Right ventricle myocardium superior (tissue), 1 donor: ENCODE measurements at regions not wholly inside any gene's neighbourhood (a gene's known extent, or its start where the extent isn't known, plus 50 kb on each side); places are given as distances from the start of the nearest gene placed in this dataset.
A peak's percentile ranks its signal among the peaks of the same experiment; 100 is the strongest.

ENCODE experiments used
- ATAC-seq: fragments of 200-7000 bp; cut with Tn5 transposase; one replicate; pipeline ENCODE4 v1.9.1; 2020; ENCODE audit warnings: mild to moderate bottlenecking; ENCODE audit not compliant: poor library complexity
- DNase-seq: peaks from one replicate; pipeline ENCODE4 v3.0.0-alpha.2; 2020
- intact Hi-C: fragments of 100-400 bp; cut with DNase I; formaldehyde crosslinking; loops from one replicate; pipeline ENCODE4 v1.11.2; 2022
- donor health status: DM: no; HTN: yes; CAD: no; lungs with severe emphysema.

DNA sequence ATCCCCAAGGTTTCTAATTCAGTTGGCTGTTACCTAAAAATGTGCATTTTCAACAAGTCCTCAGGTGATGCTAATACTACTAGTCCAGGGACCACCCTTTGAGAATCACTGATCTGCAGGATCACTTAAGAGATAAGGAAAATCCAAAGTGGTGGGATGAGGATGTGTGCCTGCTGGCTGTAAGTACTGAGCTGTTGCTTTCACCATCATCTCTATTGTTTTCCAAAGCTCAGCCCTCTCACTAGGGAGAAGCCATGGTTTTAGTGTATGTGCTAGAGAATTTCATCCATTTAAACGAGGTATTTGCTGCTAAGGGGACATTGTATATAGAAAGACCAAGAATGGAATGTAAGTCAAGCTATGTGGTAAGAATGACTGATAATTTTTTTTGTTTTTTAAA is 202.3 kb downstream of the KIF21A start:
- intact Hi-C loops = no loop called here
- no peak for DNase-seq
- ATAC-seq = no peak

DNA sequence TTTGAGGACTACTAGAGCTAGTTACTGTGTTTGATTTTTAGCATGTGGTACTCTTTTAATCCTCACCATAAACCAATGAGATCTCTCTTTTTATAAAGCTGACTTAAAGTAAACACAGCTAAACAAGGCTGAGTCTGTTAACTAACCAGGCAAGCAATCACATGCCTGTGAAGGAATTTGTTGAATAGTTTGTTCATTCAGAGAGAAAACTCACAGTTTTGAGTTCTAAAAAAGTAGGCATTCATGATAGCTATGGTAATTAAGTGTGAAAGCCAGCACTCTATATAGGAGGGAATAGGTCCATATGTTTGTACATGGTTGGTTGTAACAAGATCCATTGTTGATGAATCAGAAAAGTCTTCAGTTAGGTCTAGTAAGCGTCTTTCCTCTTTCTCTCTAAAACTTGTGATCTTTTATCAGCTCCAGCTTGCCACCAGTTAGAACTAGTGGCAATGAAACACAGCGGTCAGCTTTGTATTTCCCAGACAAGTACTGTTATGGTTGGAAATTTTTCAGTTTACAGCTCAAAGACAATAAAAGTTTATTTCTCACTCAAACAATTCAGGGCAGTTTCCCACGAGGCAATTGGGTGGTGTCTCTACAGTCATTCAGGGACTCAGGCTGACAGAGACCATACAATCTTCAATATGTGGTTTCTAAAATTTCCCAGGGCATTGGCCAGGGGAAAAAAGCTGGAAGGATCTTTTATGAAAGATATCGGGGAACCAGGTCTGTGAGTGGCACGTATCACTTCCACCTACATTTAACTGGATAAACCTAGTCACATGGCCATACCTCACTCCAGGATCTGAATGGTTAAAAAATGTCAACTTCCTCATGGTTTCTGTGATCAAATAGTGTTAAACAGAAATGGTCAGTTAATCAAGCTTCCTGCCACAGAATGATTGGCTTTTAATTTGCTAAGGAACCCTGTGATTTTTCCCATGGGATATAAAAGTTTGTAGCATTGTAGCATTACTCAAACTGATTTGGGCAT is 203.1 kb downstream of the KIF21A start:
- intact Hi-C loops = no loop called here
- no peak for ATAC-seq
- no peak for DNase-seq

DNA sequence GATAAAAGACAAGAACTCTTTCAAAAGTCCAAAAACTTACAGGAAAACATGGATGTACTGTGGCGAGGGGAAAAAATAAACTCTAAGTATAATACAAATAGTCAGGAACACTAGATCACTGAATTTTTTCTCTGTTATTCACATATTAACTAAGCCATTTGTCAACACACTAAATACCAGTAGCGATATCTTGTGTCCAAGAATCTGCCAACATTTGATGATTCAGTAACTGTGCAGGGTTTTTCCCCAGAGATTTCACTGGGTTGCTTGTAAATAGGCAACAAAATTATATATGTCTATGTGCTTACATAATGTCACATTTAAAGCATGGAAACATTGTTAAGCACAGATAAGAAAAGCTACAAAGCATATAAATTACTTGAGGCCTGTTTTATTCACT is 205.9 kb downstream of the KIF21A start:
- intact Hi-C loops = no loop called here
- ATAC-seq = no peak
- DNase-seq = no peak

DNA sequence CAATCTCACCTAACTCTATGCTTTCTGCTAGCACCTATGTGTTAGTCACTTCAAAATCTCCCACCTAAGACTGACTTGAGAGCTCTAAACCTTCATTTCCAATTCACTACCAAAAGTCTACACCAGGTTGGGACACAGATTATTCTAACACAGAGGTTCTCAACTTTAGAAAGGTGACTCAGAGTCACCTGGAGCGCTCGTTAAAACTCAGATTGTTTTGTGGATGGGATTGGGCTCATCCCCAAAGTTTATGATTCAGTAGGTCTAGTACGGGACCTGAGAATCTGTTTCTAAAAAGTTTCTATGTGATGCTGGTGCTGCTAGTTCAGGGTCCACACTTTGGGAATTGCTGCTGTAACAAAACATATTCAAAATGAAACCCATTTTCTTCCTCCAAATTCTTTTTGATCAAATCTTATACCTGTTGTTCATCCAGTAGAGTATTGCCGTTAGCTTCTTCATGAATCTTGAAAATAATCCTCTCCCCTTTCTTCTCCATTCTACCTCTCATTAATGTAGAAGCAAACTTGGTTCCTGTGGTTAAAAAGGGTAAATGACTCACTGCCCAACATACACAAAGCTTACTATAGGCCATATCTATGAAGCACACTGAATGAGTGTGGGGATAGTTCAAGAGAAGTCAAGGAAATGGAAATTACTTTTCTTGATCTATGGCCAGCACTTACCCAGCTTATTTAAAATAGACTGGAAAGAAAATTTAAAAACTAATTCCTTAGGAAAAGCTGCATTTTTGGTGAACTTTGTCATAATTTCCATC is 206.7 kb downstream of the KIF21A start:
- intact Hi-C loops = no loop called here
- DNase-seq = no peak
- no peak for ATAC-seq

DNA sequence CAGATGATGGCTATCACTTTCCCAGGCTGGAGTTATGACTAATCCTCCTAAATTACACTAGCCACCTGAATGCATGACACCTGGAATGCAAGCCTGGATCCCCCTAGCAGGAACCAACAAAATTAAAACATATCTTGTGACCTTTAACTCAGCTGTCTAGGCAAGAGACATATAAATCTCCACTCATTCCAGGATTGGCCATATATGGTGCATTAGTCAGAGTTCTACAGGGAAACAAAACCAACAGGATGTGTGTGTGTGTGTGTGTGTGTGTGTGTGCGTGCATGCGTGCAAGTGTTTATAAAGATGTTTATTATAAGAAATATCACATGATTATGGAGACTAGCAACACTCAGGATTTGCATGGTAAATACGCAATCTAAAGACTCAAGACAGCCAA is 212.8 kb downstream of the KIF21A start:
- no peak for DNase-seq
- intact Hi-C loops = no loop called here
- ATAC-seq = no peak

DNA sequence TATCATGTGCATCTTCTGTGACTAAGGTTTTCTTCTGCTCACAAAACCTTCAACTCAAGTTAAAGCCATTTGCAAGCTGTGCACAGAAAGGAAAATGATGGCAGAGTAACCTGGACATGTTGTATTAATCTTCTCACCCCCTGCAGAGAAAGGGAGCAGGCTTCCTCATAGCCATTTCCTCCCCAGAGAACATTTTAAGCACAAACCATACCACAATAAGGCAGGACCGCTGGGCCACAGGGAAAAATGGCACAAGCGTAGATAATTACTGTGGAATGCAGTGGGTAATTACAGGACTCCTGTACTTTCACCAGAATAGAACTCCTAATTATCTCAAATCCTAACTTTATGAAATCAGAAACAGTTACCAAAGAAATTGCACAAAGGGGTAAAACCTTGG is 215.7 kb downstream of the KIF21A start:
- intact Hi-C loops = no loop called here
- no peak for ATAC-seq
- DNase-seq = no peak

DNA sequence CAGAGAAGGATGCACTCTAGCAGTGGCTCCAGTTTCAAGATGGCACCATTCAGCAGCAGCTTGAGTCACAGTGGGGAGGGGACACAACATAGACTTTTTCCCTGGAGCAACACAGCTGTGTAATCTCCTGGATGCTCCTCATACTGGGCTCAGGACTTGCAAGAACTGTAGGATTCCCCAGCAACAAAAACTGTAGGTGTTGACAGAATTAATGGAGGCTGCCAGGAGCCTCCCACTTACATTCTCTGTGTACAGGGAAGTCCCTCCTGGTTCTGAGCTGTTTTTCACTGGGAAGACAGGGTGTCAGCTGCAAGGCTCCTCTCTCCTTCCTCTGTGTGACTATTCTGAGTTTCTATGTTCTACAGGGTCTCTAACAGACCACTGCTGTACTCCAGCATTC is 217.9 kb downstream of the KIF21A start:
- intact Hi-C loops = no loop called here
- ATAC-seq = no peak
- DNase-seq = no peak

DNA sequence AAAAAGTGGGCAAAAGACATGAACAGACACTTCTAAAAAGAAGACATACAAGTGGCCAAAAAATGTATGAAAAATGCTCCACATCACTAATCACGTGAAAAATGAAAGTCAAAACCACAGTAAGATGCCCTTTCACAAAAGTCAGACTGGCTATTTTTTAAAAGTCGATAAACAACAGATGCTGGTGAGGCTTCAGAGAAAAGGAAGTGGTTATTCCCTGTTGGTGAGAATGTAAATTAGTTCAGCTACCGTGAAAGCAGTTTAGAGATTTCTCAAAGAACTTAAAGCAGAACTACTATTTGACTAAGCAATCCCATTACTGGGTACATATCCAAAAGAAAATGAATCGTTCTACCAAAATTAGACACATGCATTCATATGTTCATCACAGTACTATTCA is 237.0 kb downstream of the KIF21A start:
- intact Hi-C loops = no loop called here
- DNase-seq (no peak), ATAC-seq (no peak)

DNA sequence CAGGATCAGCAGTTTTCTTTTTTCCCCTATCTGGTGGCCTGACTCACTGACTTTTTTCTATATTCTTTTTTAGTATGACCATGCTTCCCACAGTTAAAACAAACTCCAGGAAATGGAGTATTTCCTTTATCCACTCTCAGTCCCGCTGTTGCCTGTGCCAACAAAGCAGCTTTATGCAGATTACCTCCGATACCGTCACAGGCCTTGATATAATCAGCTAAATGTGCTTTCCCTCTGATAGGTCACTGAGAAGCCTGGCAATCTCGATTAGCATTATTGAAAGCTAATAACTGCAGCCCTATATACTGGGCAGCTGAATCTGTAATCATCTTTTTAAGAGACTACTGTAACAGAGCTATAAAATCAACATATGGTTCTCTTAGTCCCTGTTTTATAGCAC is 243.6 kb downstream of the KIF21A start:
- intact Hi-C loops = no loop called here
- ATAC-seq = no peak
- no peak for DNase-seq

DNA sequence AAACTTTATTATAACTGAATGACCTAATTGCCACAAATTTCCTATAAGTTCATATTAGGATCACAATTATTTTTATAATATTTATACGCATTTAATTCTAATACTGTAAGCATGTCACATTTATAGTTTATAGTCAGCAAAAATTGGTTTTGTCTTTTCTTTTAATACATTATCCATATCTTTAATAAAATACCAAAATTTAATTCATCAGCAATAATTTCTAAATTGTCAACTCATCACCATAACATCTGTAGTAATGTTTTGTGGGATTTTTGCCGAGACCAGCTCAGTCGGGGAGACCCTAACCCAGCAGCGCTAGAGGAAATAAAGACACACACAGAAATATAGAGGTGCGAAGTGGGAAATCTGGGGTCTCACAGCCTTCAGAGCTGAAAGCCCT is 254.2 kb downstream of the KIF21A start:
- no peak for DNase-seq
- no peak for ATAC-seq
- intact Hi-C loops = no loop called here

DNA sequence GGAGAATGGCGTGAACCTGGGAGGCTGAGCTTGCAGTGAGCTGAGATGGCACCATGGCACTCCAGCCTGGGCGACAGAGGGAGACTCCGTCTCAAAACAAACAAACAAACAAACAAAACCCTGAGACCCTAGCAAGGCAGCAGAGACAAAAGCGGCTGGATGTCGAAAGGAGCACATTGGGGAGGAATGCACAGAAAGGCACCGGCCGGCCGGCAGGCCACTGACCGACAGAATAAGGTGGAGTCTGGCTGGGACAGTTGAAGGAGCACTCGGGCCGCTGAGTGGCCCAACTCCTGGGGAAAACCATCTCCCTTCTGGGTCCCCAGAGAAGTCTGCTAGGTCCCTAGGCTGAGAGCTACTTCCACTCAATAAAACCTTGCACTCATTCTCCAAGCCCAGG is 256.2 kb downstream of the KIF21A start:
- intact Hi-C loops = no loop called here
- no peak for DNase-seq
- ATAC-seq = no peak

DNA sequence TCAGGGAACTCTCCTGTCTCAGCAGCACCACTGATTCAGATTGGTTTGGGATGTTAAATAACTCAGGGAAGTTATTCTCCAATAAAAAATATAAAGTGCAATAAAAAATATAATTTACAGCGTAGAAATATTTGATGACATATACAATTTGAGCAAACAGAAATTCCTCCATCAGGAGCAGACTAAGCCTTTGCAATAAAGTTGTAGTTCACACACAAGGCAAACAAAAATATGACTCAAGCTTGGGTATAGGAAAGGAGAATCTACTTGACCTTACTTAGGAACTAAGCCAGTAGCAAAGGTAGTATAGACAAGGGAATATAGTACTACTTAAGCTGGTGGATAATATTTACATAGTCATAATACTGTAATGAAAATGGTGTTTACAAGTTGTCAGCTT is 264.1 kb downstream of the KIF21A start:
- intact Hi-C loops = no loop called here
- ATAC-seq (no peak), DNase-seq (no peak)

DNA sequence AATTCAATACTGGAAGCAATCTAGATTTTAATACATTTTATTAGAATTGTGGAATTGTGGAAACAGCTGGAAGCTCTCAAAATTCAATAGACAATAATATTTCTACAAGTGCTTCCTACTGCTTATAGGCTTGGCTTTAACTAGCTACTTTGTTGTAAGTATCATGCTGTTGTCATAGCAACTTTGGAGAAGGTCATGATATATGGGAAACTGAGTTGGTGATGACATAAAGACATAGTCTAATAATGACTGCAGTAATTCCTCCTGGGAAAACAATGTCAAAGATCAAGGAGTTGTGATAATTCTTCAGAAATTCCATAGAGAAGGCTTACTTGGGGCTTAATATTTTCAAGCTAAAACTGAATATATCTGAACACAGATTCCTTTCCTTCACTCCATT is 266.6 kb downstream of the KIF21A start:
- DNase-seq = no peak
- intact Hi-C loops = no loop called here
- ATAC-seq = no peak

DNA sequence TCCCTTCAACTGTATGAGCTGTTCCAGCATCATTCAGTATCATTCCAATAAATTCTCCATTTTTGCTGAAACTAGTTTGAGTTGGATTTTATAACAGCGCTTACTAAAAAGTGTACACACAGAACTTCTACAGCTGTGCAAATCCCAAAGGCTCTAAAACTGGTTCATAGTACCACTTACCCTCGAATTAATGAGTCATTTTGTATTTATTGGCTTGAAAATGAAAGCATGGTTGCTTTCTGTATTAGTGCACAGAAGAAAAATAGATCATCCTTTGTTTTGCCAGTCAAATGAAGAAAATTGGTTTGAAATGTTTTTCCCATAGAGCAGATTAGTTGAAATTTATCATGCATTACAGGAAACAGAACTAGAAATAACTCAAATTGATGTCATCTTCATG is 268.3 kb upstream of the CPNE8 start:
- intact Hi-C loops = no loop called here
- no peak for ATAC-seq
- DNase-seq = no peak

DNA sequence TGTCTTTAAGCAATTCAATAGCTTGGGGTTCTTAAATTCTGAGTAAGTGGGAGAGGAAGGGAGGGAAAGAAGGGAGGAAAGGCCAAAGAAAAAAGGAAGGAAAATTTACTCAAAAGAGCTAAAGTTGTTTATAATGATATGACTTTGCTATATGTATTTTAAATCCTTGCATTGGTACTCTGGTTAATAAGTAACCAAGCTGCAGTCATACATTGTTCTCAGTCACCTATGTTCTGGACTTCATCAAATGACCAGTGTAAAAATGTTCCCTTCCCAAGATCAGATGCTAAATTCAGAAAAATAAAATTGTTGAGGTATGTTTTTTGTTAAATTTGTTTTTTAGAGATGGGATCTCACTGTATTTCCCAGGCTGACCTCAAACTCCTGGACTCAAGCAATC is 259.9 kb upstream of the CPNE8 start:
- intact Hi-C loops = no loop called here
- ATAC-seq = no peak

DNA sequence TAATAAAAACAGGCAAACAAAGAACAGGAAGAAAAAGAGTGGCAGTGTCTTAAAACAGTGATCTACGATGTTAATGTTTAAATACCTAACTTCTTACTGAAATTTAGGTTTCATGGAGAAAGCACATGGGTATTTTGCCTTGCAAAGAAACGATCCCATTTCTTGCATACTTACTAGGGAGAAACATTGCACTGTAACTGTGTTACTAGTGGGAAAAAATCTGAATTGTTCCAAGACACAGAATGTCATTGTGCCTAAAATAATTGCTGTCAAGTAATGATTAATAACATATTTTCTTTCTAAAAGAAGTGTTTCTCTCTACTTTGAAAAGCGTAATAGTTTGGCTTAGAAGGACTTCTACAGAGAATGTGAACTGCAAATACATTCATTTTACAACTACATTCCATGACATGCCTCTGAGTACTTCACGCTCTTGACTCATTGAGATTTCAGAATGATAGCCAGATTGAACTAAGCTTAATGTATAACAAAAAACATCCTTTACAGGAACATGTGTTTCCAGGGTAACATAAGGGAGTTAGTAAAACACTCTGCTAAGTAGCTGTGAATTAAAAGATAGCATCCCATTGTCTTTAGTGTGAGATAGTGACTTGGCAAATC is 256.2 kb upstream of the CPNE8 start:
- DNase-seq (no peak), ATAC-seq (no peak)
- intact Hi-C loops = no loop called here

More for the DNA sequence above, 259.9 kb upstream of the CPNE8 start:
- no peak for DNase-seq

DNA sequence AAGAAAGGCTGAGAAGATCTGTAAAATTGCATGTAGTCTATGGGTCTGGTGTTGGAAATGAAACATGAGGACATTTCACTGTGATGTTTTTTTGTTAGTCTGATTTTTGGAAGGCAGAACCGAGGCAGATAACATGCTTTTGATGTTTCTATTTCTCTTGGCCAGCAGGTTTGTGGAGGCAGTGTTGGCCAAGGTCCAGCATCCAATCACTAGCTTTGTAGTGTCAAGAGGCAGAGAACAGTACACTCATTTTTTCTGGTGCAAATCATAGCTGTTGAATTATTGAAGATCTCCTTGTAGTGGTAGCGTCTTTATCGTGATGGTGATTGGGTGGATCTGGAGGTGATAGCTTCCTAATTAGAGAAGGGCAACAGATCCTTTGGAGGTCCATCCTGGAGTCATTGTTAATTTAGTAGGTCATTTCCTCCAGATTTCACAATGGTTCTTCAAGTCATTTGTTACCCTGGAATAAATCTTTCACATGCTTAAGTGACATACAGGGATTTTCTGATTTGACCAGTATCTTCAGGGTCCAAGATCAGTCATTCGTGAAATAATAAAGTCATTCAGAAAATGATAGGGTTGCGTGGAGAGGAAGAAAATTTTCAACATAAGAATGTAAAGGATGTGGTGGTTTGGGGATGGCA is 252.4 kb upstream of the CPNE8 start:
- DNase-seq (no peak), ATAC-seq (no peak)
- intact Hi-C loops = no loop called here

DNA sequence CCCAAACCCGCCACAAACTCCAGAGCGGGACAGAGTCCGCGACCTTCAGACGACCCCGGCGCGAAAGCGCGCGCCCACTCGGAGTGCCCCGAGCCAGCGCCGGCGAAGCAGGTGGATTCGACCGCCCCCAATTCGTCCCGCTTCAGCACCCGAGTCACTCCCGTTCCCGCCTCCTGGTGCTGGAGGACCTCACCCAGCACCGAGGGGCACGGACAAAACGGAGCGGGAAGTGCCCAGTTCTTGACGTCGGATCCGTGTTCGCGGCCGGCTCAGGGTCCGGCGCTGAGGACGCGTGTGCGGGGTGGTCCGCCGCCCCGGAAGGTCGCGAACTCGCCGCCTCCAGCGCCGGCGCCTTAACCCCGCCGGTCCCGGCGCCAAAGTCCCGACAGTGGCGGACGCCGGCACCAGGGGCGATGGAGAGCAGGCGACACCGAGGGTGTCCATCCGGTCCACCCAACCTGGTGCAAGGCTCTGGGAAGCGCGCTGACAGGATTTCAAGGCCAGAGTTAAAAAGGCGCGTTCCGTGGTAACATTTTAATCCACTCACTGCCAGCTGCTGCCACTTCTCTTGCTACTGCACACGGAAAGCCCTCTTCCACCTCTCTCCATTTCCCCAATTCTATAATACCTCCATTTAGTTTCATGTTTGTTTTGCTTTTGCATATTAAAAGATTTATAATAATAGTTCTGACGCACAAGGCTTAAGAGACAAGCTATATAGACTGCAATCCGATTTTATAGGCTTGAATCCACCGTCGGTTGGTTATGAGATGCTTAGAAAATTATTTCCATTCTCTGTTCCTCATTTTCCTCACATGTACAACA is 240.0 kb upstream of the CPNE8 start:
- ATAC-seq (peak; percentile 99), DNase-seq (peak; percentile 77)
- intact Hi-C loops = loop anchor here (5.0 kb wide), 1 partner anchor 127 kb away; no protein-coding TSS in a partner anchor
